T-helper 2 cell treated with Interferon-gamma antibody and Interleukin-4, amounts not matched to agents 100 ng/mL and 5 ng/mL, for 36 hours (primary cell): ENCODE measurements at regions not wholly inside any gene's neighbourhood (a gene's known extent, or its start where the extent isn't known, plus 50 kb on each side); places are given as distances from the start of the nearest gene placed in this dataset.

ENCODE experiments used
- intact Hi-C: fragments of 100-400 bp; cut with micrococcal nuclease; formaldehyde crosslinking; loops from one replicate; pipeline ENCODE4 v1.15.1; 2023

- intact Hi-C loops, result no loop called here
Observed at GRCh38 chr7:89914711-89915110, 239.6 kb upstream of the STEAP1 start.

GRCh38 chr7:89926194-89926593, 228.1 kb upstream of the STEAP1 start:
- intact Hi-C loops, result no loop called here

GRCh38 chr7:89926701-89927100, 227.6 kb upstream of the STEAP1 start:
- intact Hi-C loops, result no loop called here

- intact Hi-C loops, result no loop called here
Observed at GRCh38 chr7:89927762-89928161, 226.5 kb upstream of the STEAP1 start.

- intact Hi-C loops, result no loop called here
Observed at GRCh38 chr7:89928451-89928850, 225.8 kb upstream of the STEAP1 start.

GRCh38 chr7:89934101-89934500, 220.2 kb upstream of the STEAP1 start:
- intact Hi-C loops, result no loop called here

GRCh38 chr7:89943525-89944050, 210.7 kb upstream of the STEAP1 start:
- intact Hi-C loops, result no loop called here

- intact Hi-C loops, result no loop called here
Observed at GRCh38 chr7:89958525-89959068, 195.7 kb upstream of the STEAP1 start.

- intact Hi-C loops, result no loop called here
Observed at GRCh38 chr7:89966067-89966664, 188.1 kb upstream of the STEAP1 start.

GRCh38 chr7:89975577-89975976, 178.7 kb upstream of the STEAP1 start:
- intact Hi-C loops, result no loop called here

GRCh38 chr7:89987665-89988064, 166.6 kb upstream of the STEAP1 start:
- intact Hi-C loops, result no loop called here

GRCh38 chr7:89988074-89988473, 166.2 kb upstream of the STEAP1 start:
- intact Hi-C loops, result no loop called here

- intact Hi-C loops, result no loop called here
Observed at GRCh38 chr7:89989454-89989853, 164.8 kb upstream of the STEAP1 start.

GRCh38 chr7:89994483-89994882, 159.8 kb upstream of the STEAP1 start:
- intact Hi-C loops, result loop anchor here (10.0 kb wide), 1 partner anchor 60 kb away; no protein-coding TSS in a partner anchor

- intact Hi-C loops, result loop anchor here (10.0 kb wide), 1 partner anchor 56 kb away; no protein-coding TSS in a partner anchor
Observed at GRCh38 chr7:89998554-89998953, 155.7 kb upstream of the STEAP1 start.

- intact Hi-C loops, result no loop called here
Observed at GRCh38 chr7:90005836-90006235, 148.4 kb upstream of the STEAP1 start.

GRCh38 chr7:90007001-90007654, 147.1 kb upstream of the STEAP1 start:
- intact Hi-C loops, result no loop called here

- intact Hi-C loops, result no loop called here
Observed at GRCh38 chr7:90007831-90008230, 146.4 kb upstream of the STEAP1 start.

GRCh38 chr7:90022213-90022612, 132.1 kb upstream of the STEAP1 start:
- intact Hi-C loops, result no loop called here

- intact Hi-C loops, result no loop called here
Observed at GRCh38 chr7:90025771-90026170, 128.5 kb upstream of the STEAP1 start.

GRCh38 chr7:90033850-90034249, 120.4 kb upstream of the STEAP1 start:
- intact Hi-C loops, result no loop called here

- intact Hi-C loops, result loop anchor here (10.0 kb wide), 1 partner anchor 58 kb away; no protein-coding TSS in a partner anchor
Observed at GRCh38 chr7:90053094-90053493, 101.2 kb upstream of the STEAP1 start.

- intact Hi-C loops, result no loop called here
Observed at GRCh38 chr7:90061077-90061476, 93.2 kb upstream of the STEAP1 start.
